Calu3 (cell line): ENCODE measurements at regions not wholly inside any gene's neighbourhood (a gene's known extent, or its start where the extent isn't known, plus 50 kb on each side); places are given as distances from the start of the nearest gene placed in this dataset.

Source experiments
- BruUV-seq: library from RNA; stranded (reverse); fragments of 400-500 nt; replicated peaks from 2 replicates; lab custom pipeline; 2021; lab: Mats Ljungman, UMichigan
- CTCF ChIA-PET: fragments of 300-600 bp; sonication (Branson Sonifier 250); formaldehyde crosslinking; loops from one replicate; lab custom pipeline; 2022; ENCODE audit warnings: antibody characterized with exemption; lab: Charles Lee
- DNase-seq: peaks from one replicate; pipeline ENCODE4 v3.0.0; 2022
- H3K27ac Mint-ChIP-seq: one replicate; pipeline ENCODE4 v1.8.0; 2022; ENCODE audit warnings: mixed read lengths; ENCODE audit not compliant: unreplicated experiment
- H3K27me3 Mint-ChIP-seq: one replicate; pipeline ENCODE4 v1.8.0; 2022; ENCODE audit warnings: mixed read lengths; ENCODE audit not compliant: unreplicated experiment
- H3K36me3 Mint-ChIP-seq: one replicate; pipeline ENCODE4 v1.8.0; 2022; ENCODE audit warnings: mild to moderate bottlenecking, moderate library complexity, mixed read lengths; ENCODE audit not compliant: insufficient read depth, unreplicated experiment
- H3K4me1 Mint-ChIP-seq: one replicate; pipeline ENCODE4 v1.8.0; 2022; ENCODE audit warnings: mild to moderate bottlenecking, low read depth, mixed read lengths; ENCODE audit not compliant: unreplicated experiment
- H3K4me3 Mint-ChIP-seq: one replicate; pipeline ENCODE4 v1.8.0; 2022; ENCODE audit warnings: mild to moderate bottlenecking, low read depth, moderate library complexity, mixed read lengths; ENCODE audit not compliant: unreplicated experiment
- H3K9me3 Mint-ChIP-seq: one replicate; pipeline ENCODE4 v1.8.0; 2022; ENCODE audit warnings: low read depth, mixed read lengths; ENCODE audit not compliant: unreplicated experiment
- CTCF ChIP-seq: fragments of 200-600 bp; IDR thresholded peaks from one replicate; pipeline ENCODE4 v1.8.0; 2022; ENCODE audit warnings: antibody characterized with exemption; ENCODE audit not compliant: unreplicated experiment
- intact Hi-C: fragments of 100-400 bp; cut with micrococcal nuclease; formaldehyde crosslinking; loops from one replicate; pipeline ENCODE4 v1.10.0; 2022; ENCODE audit not compliant: unreplicated experiment

- intact Hi-C loops: no loop called here
- CTCF ChIA-PET: no interaction called here
These were observed 600.5 kb upstream of the MGMT start for GRCh38 chr10:128866551-128866950.

DNA sequence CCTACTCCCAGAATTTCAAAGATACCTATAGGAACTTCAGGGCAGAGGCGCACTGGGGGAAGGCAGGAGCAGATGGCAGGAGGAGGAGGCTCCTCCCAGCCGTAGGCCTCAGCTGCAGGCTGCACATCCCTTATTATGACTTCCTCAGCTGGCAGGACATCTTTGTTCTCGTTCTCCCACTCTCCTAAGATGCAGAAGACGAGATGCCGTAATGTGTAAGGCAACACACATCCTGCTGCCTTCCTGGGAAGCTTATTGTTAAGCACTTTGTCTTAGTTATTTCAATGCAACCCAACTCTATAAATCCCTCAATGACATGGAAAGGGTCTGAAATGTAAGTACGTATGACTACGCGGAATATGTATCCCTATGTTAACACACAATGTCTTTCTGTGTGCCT, 599.8 kb upstream of the MGMT start:
- DNase-seq: no peak
- TF ChIP-seq CTCF: no peak
- peaks cover 16% of the 10 kb centered on the region for H3K9me3 Mint-ChIP-seq
- BruUV-seq: no TSS peak
- CTCF ChIA-PET: no interaction called here
- intact Hi-C loops: no loop called here
- H3K4me1 Mint-ChIP-seq: no peaks in the 10 kb centered on the region
- H3K4me3 Mint-ChIP-seq: no peak overlapping the region
- H3K27me3 Mint-ChIP-seq: no peaks in the 10 kb centered on the region
- H3K36me3 Mint-ChIP-seq: no peaks in the 10 kb centered on the region
- H3K27ac Mint-ChIP-seq: no peak overlapping the region

More at GRCh38 chr10:128866551-128866950, 600.5 kb upstream of the MGMT start:
- no peak for TF ChIP-seq CTCF
- no peak for DNase-seq
- Mint-ChIP-seq H3K36me3 (no peaks in the 10 kb centered on the region), H3K4me3 (no peak overlapping the region), H3K9me3 (peaks cover 15% of the 10 kb centered on the region), H3K27ac (no peak overlapping the region), H3K27me3 (no peaks in the 10 kb centered on the region), H3K4me1 (no peaks in the 10 kb centered on the region)
- BruUV-seq: no TSS peak

DNA sequence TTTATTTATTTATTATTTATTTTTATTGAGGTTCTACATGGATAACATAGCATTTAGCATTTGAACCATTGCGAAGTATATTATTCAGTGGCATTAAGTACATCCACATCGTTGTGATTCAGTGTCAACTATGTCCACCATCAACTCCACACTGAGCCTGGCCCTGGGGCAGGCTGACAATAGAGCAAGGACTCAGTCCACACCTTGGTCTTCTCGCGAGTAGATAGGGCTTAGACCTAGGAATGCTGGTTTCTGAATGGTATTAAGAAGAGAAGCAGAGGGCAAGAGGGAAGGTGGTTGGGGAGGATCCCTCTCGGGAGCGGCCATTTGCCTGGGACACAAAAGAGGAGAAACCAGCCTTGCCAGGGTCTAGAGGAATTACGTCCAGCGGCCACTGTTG, 599.2 kb upstream of the MGMT start:
- CTCF ChIA-PET: no interaction called here
- Mint-ChIP-seq H3K36me3 (no peaks in the 10 kb centered on the region), H3K4me1 (no peaks in the 10 kb centered on the region), H3K4me3 (no peak overlapping the region), H3K27me3 (no peaks in the 10 kb centered on the region), H3K27ac (no peak overlapping the region), H3K9me3 (peaks cover 16% of the 10 kb centered on the region)
- intact Hi-C loops: no loop called here
- no peak for TF ChIP-seq CTCF
- BruUV-seq: no TSS peak
- DNase-seq: no peak

- no TSS peak for BruUV-seq
- Mint-ChIP-seq H3K4me3 (no peak overlapping the region), H3K27ac (no peak overlapping the region), H3K9me3 (peaks cover 16% of the 10 kb centered on the region), H3K27me3 (no peaks in the 10 kb centered on the region), H3K4me1 (no peaks in the 10 kb centered on the region), H3K36me3 (no peaks in the 10 kb centered on the region)
- no peak for DNase-seq
- no peak for TF ChIP-seq CTCF
- intact Hi-C loops: no loop called here
- CTCF ChIA-PET: no interaction called here
These were observed 598.6 kb upstream of the MGMT start for GRCh38 chr10:128868481-128868880.
